ENCODE measurements at regions not wholly inside any gene's neighbourhood (a gene's known extent, or its start where the extent isn't known, plus 50 kb on each side); places are given as distances from the start of the nearest gene placed in this dataset.

- no peak for DNase-seq
Observed at GRCh38 chr19:46945694-46946489, 73.7 kb upstream of the NPAS1 start.

GRCh38 chr19:46946611-46947238 lies 72.9 kb upstream of the NPAS1 start:
- no peak for DNase-seq

GRCh38 chr19:46947866-46948265 lies 71.8 kb upstream of the NPAS1 start:
- no peak for DNase-seq

- DNase-seq = no peak
Observed at GRCh38 chr19:46950526-46951170, 69.0 kb upstream of the NPAS1 start.

- DNase-seq = no peak
Observed at GRCh38 chr19:46951171-46951986, 68.3 kb upstream of the NPAS1 start.

- DNase-seq = no peak
Observed at GRCh38 chr19:46952874-46953273, 66.8 kb upstream of the NPAS1 start.

GRCh38 chr19:46953955-46954501 lies 65.6 kb upstream of the NPAS1 start:
- peak in 1 of 2 experiments; percentile 13 for DNase-seq

- peak in 1 of 2 experiments; percentile 32 for DNase-seq
Observed at GRCh38 chr19:46954502-46954992, 65.1 kb upstream of the NPAS1 start.

- DNase-seq = no peak
Observed at GRCh38 chr19:46954993-46955812, 64.4 kb upstream of the NPAS1 start.

GRCh38 chr19:46955813-46956371 lies 63.7 kb upstream of the NPAS1 start:
- no peak for DNase-seq

GRCh38 chr19:46958532-46958931 lies 61.1 kb upstream of the NPAS1 start:
- peak in 1 of 2 experiments; percentile 43 for DNase-seq

- DNase-seq = no peak
Observed at GRCh38 chr19:46959894-46960556, 59.6 kb upstream of the NPAS1 start.

- no peak for DNase-seq
Observed at GRCh38 chr19:46962030-46962570, 57.5 kb upstream of the NPAS1 start.

GRCh38 chr19:46963093-46963734 lies 56.4 kb upstream of the NPAS1 start:
- DNase-seq = no peak

GRCh38 chr19:46967578-46968032 lies 52.0 kb upstream of the NPAS1 start:
- no peak for DNase-seq

Data from SHP77 (cell line).